RWPE2 (cell line): ENCODE measurements at regions not wholly inside any gene's neighbourhood (a gene's known extent, or its start where the extent isn't known, plus 50 kb on each side); places are given as distances from the start of the nearest gene placed in this dataset.
A peak's percentile ranks its signal among the peaks of the same experiment; 100 is the strongest.

ENCODE experiments used
- ATAC-seq: fragments of 200-7000 bp; cut with Tn5 transposase; 3 replicates; pipeline ENCODE4 v1.9.1; 2021; ENCODE audit warnings: low read depth
- DNase-seq: peaks from one replicate; pipeline ENCODE4 v3.0.0-alpha.2; 2020; ENCODE audit warnings: low spot score
- H3K27ac ChIP-seq: fragments of 450-650 bp; 2 replicates; pipeline ENCODE4 v1.5.1; 2017; ENCODE audit warnings: mild to moderate bottlenecking; ENCODE audit not compliant: poor library complexity, severe bottlenecking
- H3K27me3 ChIP-seq: fragments of 250-450 bp; sonication (Bioruptor Pico); 2 replicates; pipeline ENCODE4 v1.5.1; 2021; ENCODE audit warnings: mild to moderate bottlenecking, moderate library complexity; ENCODE audit not compliant: insufficient read depth, poor library complexity, severe bottlenecking
- H3K36me3 ChIP-seq: fragments of 250-450 bp; sonication (Bioruptor Pico); 2 replicates; pipeline ENCODE4 v1.5.1; 2020; ENCODE audit warnings: low read depth, mild to moderate bottlenecking, moderate library complexity
- H3K4me1 ChIP-seq: fragments of 250-450 bp; sonication (Bioruptor Pico); 2 replicates; pipeline ENCODE4 v1.5.1; 2021; ENCODE audit warnings: mild to moderate bottlenecking, moderate library complexity; ENCODE audit not compliant: insufficient read depth, poor library complexity, severe bottlenecking
- H3K4me3 ChIP-seq: fragments of 250-450 bp; sonication (Bioruptor Pico); 2 replicates; pipeline ENCODE4 v1.5.1; 2021; ENCODE audit warnings: mild to moderate bottlenecking, moderate library complexity; ENCODE audit not compliant: severe bottlenecking
- H3K9me3 ChIP-seq: fragments of 250-450 bp; sonication (Bioruptor Pico); 2 replicates; pipeline ENCODE4 v1.5.1; 2021; ENCODE audit warnings: mild to moderate bottlenecking, moderate library complexity; ENCODE audit not compliant: severe bottlenecking
- TF ChIP-seq, protein P1 (sequence below): fragments of 450-650 bp; IDR thresholded peaks from one replicate; pipeline ENCODE4 v1.5.1; 2017; ENCODE audit warnings: mild to moderate bottlenecking, moderate library complexity; ENCODE audit not compliant: poor library complexity, severe bottlenecking

DNA sequence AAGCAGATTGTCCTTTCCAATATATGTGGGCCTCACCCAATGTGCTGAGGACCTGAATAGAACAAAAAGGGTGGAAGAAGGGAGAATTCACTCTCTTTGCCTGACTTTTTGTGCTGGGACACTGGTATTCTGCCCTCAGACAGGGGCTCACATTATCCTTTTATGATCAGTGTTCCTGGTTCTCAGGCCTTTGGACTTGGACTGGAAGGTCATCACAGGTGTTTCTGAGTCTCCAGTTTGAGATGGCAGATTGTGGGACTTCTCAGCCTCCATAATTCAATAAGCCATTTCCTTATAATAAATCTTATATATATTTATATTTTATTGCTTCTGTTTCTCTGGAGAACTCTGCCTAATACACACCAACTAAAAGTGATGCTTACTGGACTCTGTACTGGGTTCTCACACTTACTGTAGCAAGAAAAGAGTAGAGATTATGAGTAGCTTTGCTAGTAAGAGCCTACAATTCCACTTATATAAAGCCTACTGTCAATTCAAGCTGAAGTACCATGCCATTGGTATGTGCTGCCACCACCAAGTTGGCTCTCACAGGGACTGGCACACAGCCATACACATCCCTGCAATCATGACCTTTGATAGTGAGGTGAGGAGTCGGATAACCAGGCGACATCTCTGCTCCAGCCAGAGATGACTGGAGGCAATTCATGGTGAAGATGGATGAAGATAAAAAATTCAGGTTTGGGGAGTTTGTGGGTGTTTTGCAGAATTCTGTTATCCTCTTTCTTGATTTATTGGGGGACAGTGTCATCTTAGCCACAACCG is 130.7 kb upstream of the NR3C1 start:
- Histone ChIP-seq H3K27me3 (no peaks in the 10 kb centered on the region), H3K27ac (no peak overlapping the region), H3K4me3 (no peak overlapping the region), H3K9me3 (peaks cover 5% of the 10 kb centered on the region), H3K4me1 (peaks cover 13% of the 10 kb centered on the region), H3K36me3 (no peaks in the 10 kb centered on the region)
- TF ChIP-seq, protein P1, sequence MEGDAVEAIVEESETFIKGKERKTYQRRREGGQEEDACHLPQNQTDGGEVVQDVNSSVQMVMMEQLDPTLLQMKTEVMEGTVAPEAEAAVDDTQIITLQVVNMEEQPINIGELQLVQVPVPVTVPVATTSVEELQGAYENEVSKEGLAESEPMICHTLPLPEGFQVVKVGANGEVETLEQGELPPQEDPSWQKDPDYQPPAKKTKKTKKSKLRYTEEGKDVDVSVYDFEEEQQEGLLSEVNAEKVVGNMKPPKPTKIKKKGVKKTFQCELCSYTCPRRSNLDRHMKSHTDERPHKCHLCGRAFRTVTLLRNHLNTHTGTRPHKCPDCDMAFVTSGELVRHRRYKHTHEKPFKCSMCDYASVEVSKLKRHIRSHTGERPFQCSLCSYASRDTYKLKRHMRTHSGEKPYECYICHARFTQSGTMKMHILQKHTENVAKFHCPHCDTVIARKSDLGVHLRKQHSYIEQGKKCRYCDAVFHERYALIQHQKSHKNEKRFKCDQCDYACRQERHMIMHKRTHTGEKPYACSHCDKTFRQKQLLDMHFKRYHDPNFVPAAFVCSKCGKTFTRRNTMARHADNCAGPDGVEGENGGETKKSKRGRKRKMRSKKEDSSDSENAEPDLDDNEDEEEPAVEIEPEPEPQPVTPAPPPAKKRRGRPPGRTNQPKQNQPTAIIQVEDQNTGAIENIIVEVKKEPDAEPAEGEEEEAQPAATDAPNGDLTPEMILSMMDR: no peak
- DNase-seq (no peak), ATAC-seq (no peak)

DNA sequence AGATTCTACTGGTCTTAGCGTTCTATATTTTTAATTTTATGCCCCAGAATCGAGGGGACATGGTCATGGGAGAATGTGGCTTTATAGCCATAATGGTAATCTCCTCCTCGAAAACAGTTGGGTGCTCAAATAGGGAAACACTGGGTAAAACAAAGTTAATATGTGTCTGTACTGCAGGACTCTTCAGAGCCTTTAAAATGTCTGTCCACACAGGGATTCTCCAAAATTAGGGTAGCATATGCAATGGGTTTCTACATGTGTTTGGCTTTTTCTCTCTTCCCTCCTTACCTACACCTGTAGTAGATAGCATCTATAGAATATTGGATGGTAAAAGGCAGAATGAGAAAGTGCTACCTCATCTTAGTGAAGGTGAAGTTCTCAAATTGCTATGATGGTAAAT is 130.0 kb upstream of the NR3C1 start:
- Histone ChIP-seq H3K36me3 (no peaks in the 10 kb centered on the region), H3K4me3 (no peak overlapping the region), H3K27me3 (no peaks in the 10 kb centered on the region), H3K9me3 (peaks cover 2% of the 10 kb centered on the region), H3K27ac (no peak overlapping the region), H3K4me1 (peaks cover 13% of the 10 kb centered on the region)
- no peak for DNase-seq
- ATAC-seq: no peak
- TF ChIP-seq, protein P1: no peak

GRCh38 chr5:143527808-143528207 is 124.3 kb upstream of the NR3C1 start:
- Histone ChIP-seq H3K27me3 (no peaks in the 10 kb centered on the region), H3K27ac (no peak overlapping the region), H3K4me1 (no peaks in the 10 kb centered on the region), H3K9me3 (no peaks in the 10 kb centered on the region), H3K4me3 (no peak overlapping the region), H3K36me3 (no peaks in the 10 kb centered on the region)
- TF ChIP-seq, protein P1: no peak
- DNase-seq: no peak
- peak; percentile 46; the same call in 2 of the 3 replicates for ATAC-seq

DNA sequence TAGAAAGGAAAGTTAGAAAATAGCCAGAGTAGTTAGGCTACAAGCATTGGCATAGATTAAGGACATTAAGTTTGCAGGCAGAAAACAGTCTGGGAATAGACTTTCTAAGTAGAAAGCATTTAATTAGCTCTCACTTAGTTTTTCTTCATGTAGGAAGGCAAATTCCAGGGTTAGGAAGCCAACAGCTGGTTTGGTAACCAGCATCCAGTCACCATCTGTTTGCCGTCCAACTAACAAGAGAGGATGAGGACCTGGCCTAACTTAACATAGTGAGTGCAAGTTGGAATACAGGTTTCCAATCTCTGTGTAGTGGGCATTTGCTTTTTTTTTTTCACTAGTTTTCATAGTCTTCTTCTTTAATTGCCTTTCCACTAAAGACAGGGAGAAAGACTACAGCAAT is 121.7 kb upstream of the NR3C1 start:
- Histone ChIP-seq H3K27ac (no peak overlapping the region), H3K4me3 (no peak overlapping the region), H3K4me1 (no peaks in the 10 kb centered on the region), H3K27me3 (no peaks in the 10 kb centered on the region), H3K36me3 (no peaks in the 10 kb centered on the region), H3K9me3 (no peaks in the 10 kb centered on the region)
- TF ChIP-seq, protein P1: no peak
- ATAC-seq (no peak), DNase-seq (no peak)

DNA sequence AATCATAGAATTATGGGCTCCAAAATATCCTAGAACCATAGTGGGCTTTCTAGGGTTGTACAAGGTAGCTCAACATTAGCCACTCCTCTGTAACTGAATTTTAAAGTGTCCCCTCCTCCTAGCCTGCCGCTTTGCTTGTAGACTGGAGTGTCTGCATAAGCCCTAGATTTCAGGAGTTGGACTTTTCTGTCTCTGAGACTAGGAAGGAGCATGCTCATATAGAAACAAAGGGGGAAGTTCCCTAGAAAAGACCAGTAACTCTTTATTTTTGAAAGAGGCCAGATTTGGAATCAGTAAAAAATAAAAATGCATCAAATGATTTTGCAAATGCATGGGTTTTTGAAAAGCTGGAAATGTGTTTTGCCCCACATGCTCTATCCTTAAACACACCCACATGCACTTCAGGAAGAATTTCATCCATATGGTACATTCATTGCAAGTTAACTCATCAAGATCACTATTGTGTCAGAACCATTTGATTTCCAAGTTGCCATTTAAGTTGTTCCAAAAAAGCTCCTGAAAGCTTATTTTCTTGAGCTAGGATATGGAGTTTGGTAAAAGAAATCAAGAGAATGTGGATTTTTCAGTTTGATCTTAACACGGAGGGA is 121.0 kb upstream of the NR3C1 start:
- Histone ChIP-seq H3K4me3 (no peak overlapping the region), H3K27me3 (no peaks in the 10 kb centered on the region), H3K4me1 (no peaks in the 10 kb centered on the region), H3K36me3 (no peaks in the 10 kb centered on the region), H3K27ac (no peak overlapping the region), H3K9me3 (no peaks in the 10 kb centered on the region)
- DNase-seq: no peak
- no peak for ATAC-seq
- TF ChIP-seq, protein P1: no peak
